ENCODE measurements at regions not wholly inside any gene's neighbourhood (a gene's known extent, or its start where the extent isn't known, plus 50 kb on each side); places are given as distances from the start of the nearest gene placed in this dataset.
"Not testable (repeated sequence)": the region's sequence is repeated elsewhere in the genome, so short reads cannot be mapped to it uniquely, and the experiment has no call there.

DNA sequence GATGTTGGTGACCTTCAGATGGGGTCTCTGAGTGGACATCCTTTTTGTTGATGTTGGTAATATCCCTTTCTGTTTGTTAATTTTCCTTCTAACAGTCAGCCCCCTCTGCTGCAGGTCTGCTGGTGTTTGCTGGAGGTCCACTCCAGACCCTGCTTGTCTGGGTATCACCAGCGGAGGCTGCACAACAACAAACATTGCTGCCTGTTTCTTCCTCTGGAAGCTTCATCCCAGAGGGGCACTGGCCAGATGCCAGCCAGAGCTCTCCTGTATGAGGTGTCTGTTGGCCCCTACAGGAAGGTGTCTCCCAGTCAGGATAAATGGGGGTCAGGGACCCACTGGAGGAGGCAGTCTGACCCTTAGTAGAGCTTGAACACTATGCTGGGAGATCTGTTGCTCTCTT lies 60.6 kb upstream of the IRAK1BP1 start:
- not testable (repeated sequence) for TF ChIP-seq POLR2AphosphoS5 (IDR thresholded peaks at IDR 0.05; ENCODE audit: low read depth, low read length); ZNF274 (CRISPR knock-in tag; IDR thresholded peaks at IDR 0.05); SMARCC2 (IDR thresholded peaks at IDR 0.05); TCF7 (IDR thresholded peaks at IDR 0.05; ENCODE audit: low read depth); ZNF12 (CRISPR knock-in tag; IDR thresholded peaks at IDR 0.05); ZBTB38 (CRISPR knock-in tag; IDR thresholded peaks at IDR 0.05)
